GM12878 (cell line): ENCODE measurements at regions not wholly inside any gene's neighbourhood (a gene's known extent, or its start where the extent isn't known, plus 50 kb on each side); places are given as distances from the start of the nearest gene placed in this dataset.
A peak's percentile ranks its signal among the peaks of the same experiment; 100 is the strongest.

Source experiments
- CREM ChIP-seq: IDR thresholded peaks from 2 replicates; pipeline ENCODE4 v1.6.1; 2014; ENCODE audit warnings: antibody characterized with exemption, low read depth
- NR2F1 ChIP-seq: fragments of 450-650 bp; conservative IDR thresholded peaks from 2 replicates; pipeline ENCODE4 v1.6.1; 2017; ENCODE audit warnings: mild to moderate bottlenecking
- RELA ChIP-seq: fragments of 450-650 bp; IDR thresholded peaks from 2 replicates; pipeline ENCODE4 v1.8.0; 2014; ENCODE audit warnings: borderline replicate concordance; ENCODE audit not compliant: partially characterized antibody
- SREBF1 ChIP-seq: IDR thresholded peaks from 2 replicates; pipeline ENCODE4 v1.6.1; 2012; ENCODE audit warnings: mild to moderate bottlenecking, low read length
- TF ChIP-seq, protein P1 (sequence below): fragments of 150-350 bp; IDR thresholded peaks from 2 replicates; pipeline ENCODE4 v1.6.1; 2016; ENCODE audit warnings: low read depth, low read length
- TF ChIP-seq, protein P2 (sequence below): IDR thresholded peaks from 2 replicates; pipeline ENCODE4 v1.6.1; 2012; ENCODE audit warnings: mild to moderate bottlenecking, low read depth, low read length
- TF ChIP-seq, protein P3 (sequence below): fragments of 450-650 bp; formaldehyde crosslinking; IDR thresholded peaks from 2 replicates; pipeline ENCODE4 v1.4.0; 2020; ENCODE audit warnings: mild to moderate bottlenecking, moderate library complexity

DNA sequence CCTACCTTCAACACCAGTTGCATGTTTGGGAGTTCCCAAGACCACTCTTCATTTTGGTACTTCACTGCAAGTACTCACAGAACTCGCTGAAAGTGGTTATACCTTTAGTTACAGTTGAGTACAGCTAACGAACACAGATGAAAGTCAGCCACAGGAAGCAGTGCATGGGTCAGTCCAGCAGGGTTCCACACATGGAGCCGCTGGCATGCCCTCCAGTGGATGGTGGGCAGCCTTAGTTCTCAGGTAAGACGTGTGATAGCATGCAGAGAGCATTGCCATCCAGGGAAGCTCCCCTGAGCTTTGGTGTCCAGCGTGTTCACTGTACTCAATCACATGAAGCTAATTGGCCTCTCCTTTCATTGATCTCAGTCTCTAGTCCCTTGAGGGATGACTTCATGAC, 815.3 kb downstream of the RNF144A start (continued):
- TF ChIP-seq NR2F1: 0 out of 2 replicates have a peak, but pooled peaks have one; percentile 11
- TF ChIP-seq CREM: no peak
- TF ChIP-seq, protein P1, sequence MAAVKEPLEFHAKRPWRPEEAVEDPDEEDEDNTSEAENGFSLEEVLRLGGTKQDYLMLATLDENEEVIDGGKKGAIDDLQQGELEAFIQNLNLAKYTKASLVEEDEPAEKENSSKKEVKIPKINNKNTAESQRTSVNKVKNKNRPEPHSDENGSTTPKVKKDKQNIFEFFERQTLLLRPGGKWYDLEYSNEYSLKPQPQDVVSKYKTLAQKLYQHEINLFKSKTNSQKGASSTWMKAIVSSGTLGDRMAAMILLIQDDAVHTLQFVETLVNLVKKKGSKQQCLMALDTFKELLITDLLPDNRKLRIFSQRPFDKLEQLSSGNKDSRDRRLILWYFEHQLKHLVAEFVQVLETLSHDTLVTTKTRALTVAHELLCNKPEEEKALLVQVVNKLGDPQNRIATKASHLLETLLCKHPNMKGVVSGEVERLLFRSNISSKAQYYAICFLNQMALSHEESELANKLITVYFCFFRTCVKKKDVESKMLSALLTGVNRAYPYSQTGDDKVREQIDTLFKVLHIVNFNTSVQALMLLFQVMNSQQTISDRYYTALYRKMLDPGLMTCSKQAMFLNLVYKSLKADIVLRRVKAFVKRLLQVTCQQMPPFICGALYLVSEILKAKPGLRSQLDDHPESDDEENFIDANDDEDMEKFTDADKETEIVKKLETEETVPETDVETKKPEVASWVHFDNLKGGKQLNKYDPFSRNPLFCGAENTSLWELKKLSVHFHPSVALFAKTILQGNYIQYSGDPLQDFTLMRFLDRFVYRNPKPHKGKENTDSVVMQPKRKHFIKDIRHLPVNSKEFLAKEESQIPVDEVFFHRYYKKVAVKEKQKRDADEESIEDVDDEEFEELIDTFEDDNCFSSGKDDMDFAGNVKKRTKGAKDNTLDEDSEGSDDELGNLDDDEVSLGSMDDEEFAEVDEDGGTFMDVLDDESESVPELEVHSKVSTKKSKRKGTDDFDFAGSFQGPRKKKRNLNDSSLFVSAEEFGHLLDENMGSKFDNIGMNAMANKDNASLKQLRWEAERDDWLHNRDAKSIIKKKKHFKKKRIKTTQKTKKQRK: no peak
- TF ChIP-seq, protein P2, sequence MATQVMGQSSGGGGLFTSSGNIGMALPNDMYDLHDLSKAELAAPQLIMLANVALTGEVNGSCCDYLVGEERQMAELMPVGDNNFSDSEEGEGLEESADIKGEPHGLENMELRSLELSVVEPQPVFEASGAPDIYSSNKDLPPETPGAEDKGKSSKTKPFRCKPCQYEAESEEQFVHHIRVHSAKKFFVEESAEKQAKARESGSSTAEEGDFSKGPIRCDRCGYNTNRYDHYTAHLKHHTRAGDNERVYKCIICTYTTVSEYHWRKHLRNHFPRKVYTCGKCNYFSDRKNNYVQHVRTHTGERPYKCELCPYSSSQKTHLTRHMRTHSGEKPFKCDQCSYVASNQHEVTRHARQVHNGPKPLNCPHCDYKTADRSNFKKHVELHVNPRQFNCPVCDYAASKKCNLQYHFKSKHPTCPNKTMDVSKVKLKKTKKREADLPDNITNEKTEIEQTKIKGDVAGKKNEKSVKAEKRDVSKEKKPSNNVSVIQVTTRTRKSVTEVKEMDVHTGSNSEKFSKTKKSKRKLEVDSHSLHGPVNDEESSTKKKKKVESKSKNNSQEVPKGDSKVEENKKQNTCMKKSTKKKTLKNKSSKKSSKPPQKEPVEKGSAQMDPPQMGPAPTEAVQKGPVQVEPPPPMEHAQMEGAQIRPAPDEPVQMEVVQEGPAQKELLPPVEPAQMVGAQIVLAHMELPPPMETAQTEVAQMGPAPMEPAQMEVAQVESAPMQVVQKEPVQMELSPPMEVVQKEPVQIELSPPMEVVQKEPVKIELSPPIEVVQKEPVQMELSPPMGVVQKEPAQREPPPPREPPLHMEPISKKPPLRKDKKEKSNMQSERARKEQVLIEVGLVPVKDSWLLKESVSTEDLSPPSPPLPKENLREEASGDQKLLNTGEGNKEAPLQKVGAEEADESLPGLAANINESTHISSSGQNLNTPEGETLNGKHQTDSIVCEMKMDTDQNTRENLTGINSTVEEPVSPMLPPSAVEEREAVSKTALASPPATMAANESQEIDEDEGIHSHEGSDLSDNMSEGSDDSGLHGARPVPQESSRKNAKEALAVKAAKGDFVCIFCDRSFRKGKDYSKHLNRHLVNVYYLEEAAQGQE: no peak
- TF ChIP-seq RELA: no peak
- TF ChIP-seq, protein P3, sequence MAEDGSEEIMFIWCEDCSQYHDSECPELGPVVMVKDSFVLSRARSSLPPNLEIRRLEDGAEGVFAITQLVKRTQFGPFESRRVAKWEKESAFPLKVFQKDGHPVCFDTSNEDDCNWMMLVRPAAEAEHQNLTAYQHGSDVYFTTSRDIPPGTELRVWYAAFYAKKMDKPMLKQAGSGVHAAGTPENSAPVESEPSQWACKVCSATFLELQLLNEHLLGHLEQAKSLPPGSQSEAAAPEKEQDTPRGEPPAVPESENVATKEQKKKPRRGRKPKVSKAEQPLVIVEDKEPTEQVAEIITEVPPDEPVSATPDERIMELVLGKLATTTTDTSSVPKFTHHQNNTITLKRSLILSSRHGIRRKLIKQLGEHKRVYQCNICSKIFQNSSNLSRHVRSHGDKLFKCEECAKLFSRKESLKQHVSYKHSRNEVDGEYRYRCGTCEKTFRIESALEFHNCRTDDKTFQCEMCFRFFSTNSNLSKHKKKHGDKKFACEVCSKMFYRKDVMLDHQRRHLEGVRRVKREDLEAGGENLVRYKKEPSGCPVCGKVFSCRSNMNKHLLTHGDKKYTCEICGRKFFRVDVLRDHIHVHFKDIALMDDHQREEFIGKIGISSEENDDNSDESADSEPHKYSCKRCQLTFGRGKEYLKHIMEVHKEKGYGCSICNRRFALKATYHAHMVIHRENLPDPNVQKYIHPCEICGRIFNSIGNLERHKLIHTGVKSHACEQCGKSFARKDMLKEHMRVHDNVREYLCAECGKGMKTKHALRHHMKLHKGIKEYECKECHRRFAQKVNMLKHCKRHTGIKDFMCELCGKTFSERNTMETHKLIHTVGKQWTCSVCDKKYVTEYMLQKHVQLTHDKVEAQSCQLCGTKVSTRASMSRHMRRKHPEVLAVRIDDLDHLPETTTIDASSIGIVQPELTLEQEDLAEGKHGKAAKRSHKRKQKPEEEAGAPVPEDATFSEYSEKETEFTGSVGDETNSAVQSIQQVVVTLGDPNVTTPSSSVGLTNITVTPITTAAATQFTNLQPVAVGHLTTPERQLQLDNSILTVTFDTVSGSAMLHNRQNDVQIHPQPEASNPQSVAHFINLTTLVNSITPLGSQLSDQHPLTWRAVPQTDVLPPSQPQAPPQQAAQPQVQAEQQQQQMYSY (CRISPR knock-in tag): no peak
- TF ChIP-seq SREBF1: no peak
